Endothelial cell of umbilical vein (primary cell): ENCODE measurements at regions not wholly inside any gene's neighbourhood (a gene's known extent, or its start where the extent isn't known, plus 50 kb on each side); places are given as distances from the start of the nearest gene placed in this dataset.

Experiments
- BruUV-seq: library from RNA; stranded (reverse); fragments of 400-500 nt; replicated peaks from 2 replicates; lab custom pipeline; 2021; lab: Mats Ljungman, UMichigan
- CTCF ChIA-PET: fragments of 300-600, 350-600 bp; sonication (Branson Sonifier 250); formaldehyde crosslinking; loops from one replicate; lab custom pipeline; 2021; ENCODE audit warnings: antibody characterized with exemption, inconsistent platforms; lab: Charles Lee
- POLR2A ChIA-PET: fragments of 300-600, 350-600 bp; sonication (Branson Sonifier 250); formaldehyde crosslinking; loops from one replicate; lab custom pipeline; 2021; ENCODE audit warnings: antibody characterized with exemption, inconsistent platforms; lab: Charles Lee
- DNase-seq: peaks from one replicate; pipeline ENCODE4 v3.0.0-alpha.2; 2011; ENCODE audit warnings: low read depth, low spot score
- FAIRE-seq: peaks from 2 replicates; lab custom pipeline; 2011; peaks lifted over from hg19 to GRCh38; lab: Jason Lieb, UNC
- H2AFZ ChIP-seq: 2 replicates; pipeline ENCODE4 v1.6.0; 2012; ENCODE audit warnings: low read depth, low read length, control low read depth, inconsistent platforms
- H3K27ac ChIP-seq: 2 replicates; pipeline ENCODE4 v1.5.1; 2011; ENCODE audit warnings: low read depth, mild to moderate bottlenecking, control low read depth, low read length, moderate library complexity; ENCODE audit not compliant: insufficient read depth
- H3K27me3 ChIP-seq, 2 experiments: 2 replicates each; pipeline versions ENCODE4 v1.6.0 to v1.6.1; 2011; ENCODE audit warnings: low read length in 2 of 2, mixed read lengths in 1 of 2; ENCODE audit not compliant: control insufficient read depth in 2 of 2, insufficient read depth in 2 of 2
- H3K36me3 ChIP-seq, 2 experiments: 2 replicates in 1 of 2; 3 replicates in 1 of 2; pipeline ENCODE4 v1.5.1; 2011; ENCODE audit warnings: low read length in 2 of 2, mild to moderate bottlenecking in 1 of 2, moderate library complexity in 1 of 2; ENCODE audit not compliant: control insufficient read depth in 2 of 2, insufficient read depth in 2 of 2; ENCODE audit errors: extremely low read depth in 1 of 2
- H3K4me1 ChIP-seq: 3 replicates; pipeline ENCODE4 v1.5.1; 2011; ENCODE audit warnings: mild to moderate bottlenecking, low read length; ENCODE audit not compliant: control insufficient read depth, insufficient read depth; ENCODE audit errors: extremely low read depth
- H3K4me2 ChIP-seq: 2 replicates; pipeline ENCODE4 v1.6.1; 2011; ENCODE audit warnings: low read length, control low read depth, mixed read lengths; ENCODE audit not compliant: insufficient read depth
- H3K4me3 ChIP-seq, 3 experiments: fragments of 200-600 bp in 1 of 3; sonication (generic), shearing (Covaris generic) in 1 of 3; replicated peaks in 1 of 3; 2 replicates each; pipeline ENCODE4 v1.5.1; 2011 to 2016; ENCODE audit warnings: control low read depth in 3 of 3, low read length in 3 of 3, mild to moderate bottlenecking in 2 of 3, inconsistent platforms in 1 of 3, low read depth in 1 of 3, moderate library complexity in 1 of 3; ENCODE audit not compliant: insufficient read depth in 1 of 3
- H3K79me2 ChIP-seq: 2 replicates; pipeline ENCODE4 v1.6.0; 2012; ENCODE audit warnings: low read length, inconsistent platforms; ENCODE audit not compliant: control insufficient read depth, insufficient read depth
- H3K9ac ChIP-seq: replicated peaks from 2 replicates; pipeline ENCODE3; 2011; ENCODE audit warnings: low read length, control low read depth; ENCODE audit not compliant: insufficient read depth; ENCODE audit errors: extremely low read depth
- H3K9me1 ChIP-seq: replicated peaks from 3 replicates; pipeline ENCODE4 v1.6.0; 2011; ENCODE audit warnings: mild to moderate bottlenecking, low read length; ENCODE audit not compliant: control insufficient read depth, insufficient read depth; ENCODE audit errors: extremely low read depth
- H3K9me3 ChIP-seq: replicated peaks from 2 replicates; pipeline ENCODE4 v1.5.1; 2012; ENCODE audit warnings: low read length, inconsistent platforms; ENCODE audit not compliant: control insufficient read depth, insufficient read depth
- H4K20me1 ChIP-seq: replicated peaks from 2 replicates; pipeline ENCODE3; 2011; ENCODE audit warnings: mild to moderate bottlenecking, low read length; ENCODE audit not compliant: control insufficient read depth, insufficient read depth; ENCODE audit errors: extremely low read depth
- EZH2 ChIP-seq: IDR thresholded peaks from 2 replicates; pipeline ENCODE4 v1.6.1; 2012; ENCODE audit warnings: borderline replicate concordance, low read depth, mild to moderate bottlenecking, moderate library complexity, low read length, inconsistent platforms; ENCODE audit not compliant: severe bottlenecking
- FOS ChIP-seq: IDR thresholded peaks from 2 replicates; pipeline ENCODE4 v1.6.1; 2011; ENCODE audit warnings: mild to moderate bottlenecking, low read length, moderate library complexity, borderline replicate concordance; ENCODE audit not compliant: insufficient read depth
- GATA2 ChIP-seq: IDR thresholded peaks from 2 replicates; pipeline ENCODE4 v1.7.0; 2011; ENCODE audit warnings: low read depth, mild to moderate bottlenecking, moderate library complexity, mixed read lengths, low read length; ENCODE audit not compliant: insufficient read length, insufficient read depth
- JUN ChIP-seq: IDR thresholded peaks from 2 replicates; pipeline ENCODE4 v1.6.1; 2011; ENCODE audit warnings: borderline replicate concordance, low read depth; ENCODE audit not compliant: insufficient read length, insufficient read depth
- MYC ChIP-seq: IDR thresholded peaks from one replicate; pipeline ENCODE4 v1.6.1; 2011; ENCODE audit warnings: mild to moderate bottlenecking, low read depth, low read length
- POLR2A ChIP-seq: IDR thresholded peaks from 2 replicates; pipeline ENCODE4 v1.6.1; 2012; ENCODE audit warnings: low read depth, mild to moderate bottlenecking, control low read depth, low read length
- POLR2AphosphoS5 ChIP-seq: IDR thresholded peaks from 2 replicates; pipeline ENCODE4 v1.6.1; 2012; ENCODE audit warnings: low read depth, mild to moderate bottlenecking, control low read depth, low read length, moderate library complexity; ENCODE audit not compliant: insufficient read depth
- dilution Hi-C: fragments of 300-500 bp; cut with MboI; formaldehyde crosslinking; loops from one replicate; pipeline ENCODE4 v1.15.0; 2019; ENCODE audit warnings: low sequenced_read_pairs; ENCODE audit not compliant: extremely low pct_ligation_motif_present
- intact Hi-C: fragments of 100-400 bp; cut with micrococcal nuclease; formaldehyde crosslinking; loops from one replicate; pipeline ENCODE4 v1.10.0; 2022
- TF ChIP-seq, protein P1 (sequence below): IDR thresholded peaks from 2 replicates; pipeline ENCODE4 v1.6.1; 2011; ENCODE audit not compliant: insufficient read depth, insufficient read length
- TF ChIP-seq, protein P2 (sequence below), 2 donors: IDR thresholded peaks; 1 replicate in 1 of 2; 2 replicates in 1 of 2; pipeline ENCODE4 v1.5.1; 2011; ENCODE audit warnings: low read length in 2 of 2, mild to moderate bottlenecking in 2 of 2, moderate library complexity in 2 of 2, control low read depth in 1 of 2, inconsistent platforms in 1 of 2, low read depth in 1 of 2; ENCODE audit not compliant: insufficient read depth in 1 of 2; ENCODE audit errors: extremely low read depth in 1 of 2

- POLR2A ChIA-PET, result no interaction called here
- dilution Hi-C loops, result no loop called here
- Histone ChIP-seq H3K27me3 (no peaks in the 10 kb centered on the region), H4K20me1 (no peaks in the 10 kb centered on the region), H3K9ac (no peak overlapping the region), H3K4me1 (no peaks in the 10 kb centered on the region), H3K9me1 (no peaks in the 10 kb centered on the region), H3K4me3 (no peak overlapping the region), H3K4me2 (no peak overlapping the region), H3K79me2 (no peaks in the 10 kb centered on the region), H3K27ac (no peak overlapping the region), H2AFZ (no peak overlapping the region), H3K9me3 (no peaks in the 10 kb centered on the region), H3K36me3 (no peaks in the 10 kb centered on the region)
- DNase-seq, result no peak
- FAIRE-seq, result no peak
- no TSS peak for BruUV-seq
- CTCF ChIA-PET, result no interaction called here
- TF ChIP-seq, protein P1, sequence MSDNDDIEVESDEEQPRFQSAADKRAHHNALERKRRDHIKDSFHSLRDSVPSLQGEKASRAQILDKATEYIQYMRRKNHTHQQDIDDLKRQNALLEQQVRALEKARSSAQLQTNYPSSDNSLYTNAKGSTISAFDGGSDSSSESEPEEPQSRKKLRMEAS, result no peak
- TF ChIP-seq, protein P2, sequence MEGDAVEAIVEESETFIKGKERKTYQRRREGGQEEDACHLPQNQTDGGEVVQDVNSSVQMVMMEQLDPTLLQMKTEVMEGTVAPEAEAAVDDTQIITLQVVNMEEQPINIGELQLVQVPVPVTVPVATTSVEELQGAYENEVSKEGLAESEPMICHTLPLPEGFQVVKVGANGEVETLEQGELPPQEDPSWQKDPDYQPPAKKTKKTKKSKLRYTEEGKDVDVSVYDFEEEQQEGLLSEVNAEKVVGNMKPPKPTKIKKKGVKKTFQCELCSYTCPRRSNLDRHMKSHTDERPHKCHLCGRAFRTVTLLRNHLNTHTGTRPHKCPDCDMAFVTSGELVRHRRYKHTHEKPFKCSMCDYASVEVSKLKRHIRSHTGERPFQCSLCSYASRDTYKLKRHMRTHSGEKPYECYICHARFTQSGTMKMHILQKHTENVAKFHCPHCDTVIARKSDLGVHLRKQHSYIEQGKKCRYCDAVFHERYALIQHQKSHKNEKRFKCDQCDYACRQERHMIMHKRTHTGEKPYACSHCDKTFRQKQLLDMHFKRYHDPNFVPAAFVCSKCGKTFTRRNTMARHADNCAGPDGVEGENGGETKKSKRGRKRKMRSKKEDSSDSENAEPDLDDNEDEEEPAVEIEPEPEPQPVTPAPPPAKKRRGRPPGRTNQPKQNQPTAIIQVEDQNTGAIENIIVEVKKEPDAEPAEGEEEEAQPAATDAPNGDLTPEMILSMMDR (IDR thresholded peaks at IDR 0.05; ENCODE audit: extremely low read depth in 1 of 2, insufficient read depth in 1 of 2, low read depth in 1 of 2, low read length in 2 of 2), result no peak
- TF ChIP-seq GATA2, result no peak
- TF ChIP-seq POLR2A, result no peak
- TF ChIP-seq EZH2, result no peak
- TF ChIP-seq POLR2AphosphoS5, result no peak
- no peak for TF ChIP-seq JUN
- no peak for TF ChIP-seq FOS
- TF ChIP-seq MYC, result no peak
- intact Hi-C loops, result no loop called here
Observed at GRCh38 chr3:80533553-80533952, 765.8 kb upstream of the ROBO1 start.
